ENCODE measurements at regions not wholly inside any gene's neighbourhood (a gene's known extent, or its start where the extent isn't known, plus 50 kb on each side); places are given as distances from the start of the nearest gene placed in this dataset.

GRCh38 chr10:89092981-89093380 lies 102.4 kb downstream of the FAS start:
- TF ChIP-seq, protein P1, sequence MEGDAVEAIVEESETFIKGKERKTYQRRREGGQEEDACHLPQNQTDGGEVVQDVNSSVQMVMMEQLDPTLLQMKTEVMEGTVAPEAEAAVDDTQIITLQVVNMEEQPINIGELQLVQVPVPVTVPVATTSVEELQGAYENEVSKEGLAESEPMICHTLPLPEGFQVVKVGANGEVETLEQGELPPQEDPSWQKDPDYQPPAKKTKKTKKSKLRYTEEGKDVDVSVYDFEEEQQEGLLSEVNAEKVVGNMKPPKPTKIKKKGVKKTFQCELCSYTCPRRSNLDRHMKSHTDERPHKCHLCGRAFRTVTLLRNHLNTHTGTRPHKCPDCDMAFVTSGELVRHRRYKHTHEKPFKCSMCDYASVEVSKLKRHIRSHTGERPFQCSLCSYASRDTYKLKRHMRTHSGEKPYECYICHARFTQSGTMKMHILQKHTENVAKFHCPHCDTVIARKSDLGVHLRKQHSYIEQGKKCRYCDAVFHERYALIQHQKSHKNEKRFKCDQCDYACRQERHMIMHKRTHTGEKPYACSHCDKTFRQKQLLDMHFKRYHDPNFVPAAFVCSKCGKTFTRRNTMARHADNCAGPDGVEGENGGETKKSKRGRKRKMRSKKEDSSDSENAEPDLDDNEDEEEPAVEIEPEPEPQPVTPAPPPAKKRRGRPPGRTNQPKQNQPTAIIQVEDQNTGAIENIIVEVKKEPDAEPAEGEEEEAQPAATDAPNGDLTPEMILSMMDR (IDR thresholded peaks at IDR 0.05), result no peak
- TF ChIP-seq POLR2A (IDR thresholded peaks at IDR 0.05), result no peak
- no peak overlapping the region for H3K27ac ChIP-seq
- no peaks in the 10 kb centered on the region for H3K4me1 ChIP-seq
- ATAC-seq, result no peak
- 78% methylated on average over 4 of the region's 4 CpGs for WGBS (ENCODE audit: insufficient coverage, low coverage, low lambda C conversion rate, missing lambda C conversion rate)
- H3K9me3 ChIP-seq, result no peaks in the 10 kb centered on the region
- no peaks in the 10 kb centered on the region for H3K36me3 ChIP-seq
- intact Hi-C loops (cut with DNase I), result no loop called here
- H3K4me3 ChIP-seq, result no peak overlapping the region
- no peak for DNase-seq
- no peaks in the 10 kb centered on the region for H3K27me3 ChIP-seq

GRCh38 chr10:89092439-89092838 lies 101.8 kb downstream of the FAS start:
- Histone ChIP-seq H3K4me3 (no peak overlapping the region), H3K27me3 (no peaks in the 10 kb centered on the region), H3K36me3 (no peaks in the 10 kb centered on the region), H3K4me1 (no peaks in the 10 kb centered on the region), H3K27ac (no peak overlapping the region), H3K9me3 (no peaks in the 10 kb centered on the region)
- TF ChIP-seq POLR2A (IDR thresholded peaks at IDR 0.05), result no peak
- TF ChIP-seq, protein P1 (IDR thresholded peaks at IDR 0.05), result no peak
- 67% methylated on average over 1 of the region's 1 CpG for WGBS (ENCODE audit: insufficient coverage, low coverage, low lambda C conversion rate, missing lambda C conversion rate)
- no peak for ATAC-seq
- intact Hi-C loops (cut with DNase I), result no loop called here
- DNase-seq, result no peak

- Histone ChIP-seq H3K27me3 (no peaks in the 10 kb centered on the region), H3K27ac (no peak overlapping the region), H3K9me3 (no peaks in the 10 kb centered on the region), H3K36me3 (no peaks in the 10 kb centered on the region), H3K4me1 (no peaks in the 10 kb centered on the region), H3K4me3 (no peak overlapping the region)
- DNase-seq (no peak), ATAC-seq (no peak)
- no peak for TF ChIP-seq POLR2A (IDR thresholded peaks at IDR 0.05)
- TF ChIP-seq, protein P1 (IDR thresholded peaks at IDR 0.05), result no peak
- 34% methylated on average over 3 of the region's 3 CpGs for WGBS (ENCODE audit: insufficient coverage, low coverage, low lambda C conversion rate, missing lambda C conversion rate)
- intact Hi-C loops (cut with DNase I), result no loop called here
These were observed 100.9 kb downstream of the FAS start for GRCh38 chr10:89091496-89091895.

GRCh38 chr10:89090756-89091445 lies 100.3 kb downstream of the FAS start:
- H3K4me1 ChIP-seq, result no peaks in the 10 kb centered on the region
- no peak for TF ChIP-seq POLR2A (IDR thresholded peaks at IDR 0.05)
- TF ChIP-seq, protein P1 (IDR thresholded peaks at IDR 0.05), result no peak
- DNase-seq (no peak), ATAC-seq (peak in 1 of 4 donors; percentile 17)
- no peaks in the 10 kb centered on the region for H3K36me3 ChIP-seq
- intact Hi-C loops (cut with DNase I), result no loop called here
- H3K27ac ChIP-seq, result no peak overlapping the region
- H3K4me3 ChIP-seq, result no peak overlapping the region
- 44% methylated on average over 6 of the region's 6 CpGs for WGBS (ENCODE audit: insufficient coverage, low coverage, low lambda C conversion rate, missing lambda C conversion rate)
- no peaks in the 10 kb centered on the region for H3K27me3 ChIP-seq
- no peaks in the 10 kb centered on the region for H3K9me3 ChIP-seq
